ENCODE measurements at regions not wholly inside any gene's neighbourhood (a gene's known extent, or its start where the extent isn't known, plus 50 kb on each side); places are given as distances from the start of the nearest gene placed in this dataset.

GRCh38 chr9:82247318-82247717 lies 258.7 kb downstream of the SPATA31D1 start:
- peaks cover 0 to 3% of the 10 kb centered on the region in 2 experiments; a peak in 2 of 5 replicates for H3K9me3 Mint-ChIP-seq
- no peak overlapping the region for H2BK20ac ChIP-seq (ENCODE audit: low read depth, low read length, poor library complexity, severe bottlenecking)
- H2BK5ac ChIP-seq (ENCODE audit: insufficient read length, low read length) = no peak overlapping the region
- H3K4ac ChIP-seq (ENCODE audit: low read depth, low read length) = no peak overlapping the region
- H2BK15ac ChIP-seq (ENCODE audit: low read depth, low read length) = no peak overlapping the region
- no peak overlapping the region for H3K27ac Mint-ChIP-seq
- no peak overlapping the region for H3K27ac ChIP-seq (ENCODE audit: insufficient read length, low read depth, low read length)
- no peaks in the 10 kb centered on the region for H3K27me3 ChIP-seq (ENCODE audit: insufficient read depth, low read length)
- no peak overlapping the region for H3K18ac ChIP-seq (ENCODE audit: insufficient read length, low read depth, low read length)
- H3K56ac ChIP-seq (ENCODE audit: insufficient read length, low read depth, low read length) = no peak overlapping the region
- no peak overlapping the region for H4K5ac ChIP-seq (ENCODE audit: insufficient read length, low read depth, low read length)
- no peaks in the 10 kb centered on the region for H3K79me2 ChIP-seq (ENCODE audit: insufficient read depth, low read length)
- TF ChIP-seq, protein P1, sequence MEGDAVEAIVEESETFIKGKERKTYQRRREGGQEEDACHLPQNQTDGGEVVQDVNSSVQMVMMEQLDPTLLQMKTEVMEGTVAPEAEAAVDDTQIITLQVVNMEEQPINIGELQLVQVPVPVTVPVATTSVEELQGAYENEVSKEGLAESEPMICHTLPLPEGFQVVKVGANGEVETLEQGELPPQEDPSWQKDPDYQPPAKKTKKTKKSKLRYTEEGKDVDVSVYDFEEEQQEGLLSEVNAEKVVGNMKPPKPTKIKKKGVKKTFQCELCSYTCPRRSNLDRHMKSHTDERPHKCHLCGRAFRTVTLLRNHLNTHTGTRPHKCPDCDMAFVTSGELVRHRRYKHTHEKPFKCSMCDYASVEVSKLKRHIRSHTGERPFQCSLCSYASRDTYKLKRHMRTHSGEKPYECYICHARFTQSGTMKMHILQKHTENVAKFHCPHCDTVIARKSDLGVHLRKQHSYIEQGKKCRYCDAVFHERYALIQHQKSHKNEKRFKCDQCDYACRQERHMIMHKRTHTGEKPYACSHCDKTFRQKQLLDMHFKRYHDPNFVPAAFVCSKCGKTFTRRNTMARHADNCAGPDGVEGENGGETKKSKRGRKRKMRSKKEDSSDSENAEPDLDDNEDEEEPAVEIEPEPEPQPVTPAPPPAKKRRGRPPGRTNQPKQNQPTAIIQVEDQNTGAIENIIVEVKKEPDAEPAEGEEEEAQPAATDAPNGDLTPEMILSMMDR (conservative IDR thresholded peaks at IDR 0.05) = no peak
- H2AFZ ChIP-seq (ENCODE audit: low read length) = no peak overlapping the region
- no peaks in the 10 kb centered on the region for H3K9me3 ChIP-seq (ENCODE audit: control insufficient read depth, low read depth, low read length)
- H3K4me1 ChIP-seq (ENCODE audit: insufficient read depth, low read length) = no peaks in the 10 kb centered on the region; the same call in 1 of the 2 replicates
- peaks cover 0 to 4% (median 0%) of the 10 kb centered on the region in 3 experiments; a peak in 2 of 7 replicates for H3K36me3 Mint-ChIP-seq (ENCODE audit: insufficient read depth in 1 of 3, low read depth in 3 of 3)
- no peak overlapping the region for H3K4me2 ChIP-seq (ENCODE audit: insufficient read depth, insufficient read length, low read length)
- H4K8ac ChIP-seq (replicated peaks; ENCODE audit: insufficient read length, low read depth, low read length) = no peak overlapping the region
- H2AK5ac ChIP-seq (ENCODE audit: insufficient read length, low read length) = no peak overlapping the region
- H3T11ph ChIP-seq (ENCODE audit: low read length) = no peak overlapping the region
- H2BK12ac ChIP-seq (ENCODE audit: insufficient read length, low read depth, low read length) = no peak overlapping the region
- H3K4me1 Mint-ChIP-seq = peaks cover 4 to 6% of the 10 kb centered on the region in 2 experiments
- H3K4me3 Mint-ChIP-seq = no peak overlapping the region
- no peak overlapping the region for H3K9ac ChIP-seq (ENCODE audit: extremely low read depth, insufficient read length, low read length)
- no peaks in the 10 kb centered on the region for H4K20me1 ChIP-seq (ENCODE audit: control insufficient read depth, insufficient read depth, insufficient read length)
- H2BK120ac ChIP-seq (ENCODE audit: low read depth, low read length, poor library complexity, severe bottlenecking) = no peak overlapping the region
- no peaks in the 10 kb centered on the region for H3K27me3 Mint-ChIP-seq (ENCODE audit: low read depth)
- peak; percentile 25 for DNase-seq
- no CpG with 5 or more reads among the region's 1 CpG for WGBS (ENCODE audit: extremely low coverage, insufficient read length, low lambda C conversion rate)
- H3K23ac ChIP-seq (ENCODE audit: insufficient read length, low read depth, low read length) = no peak overlapping the region
- no peaks in the 10 kb centered on the region for H3K23me2 ChIP-seq (ENCODE audit: insufficient read length, low read depth, low read length, poor library complexity, severe bottlenecking)
- no peak overlapping the region for H3K14ac ChIP-seq (ENCODE audit: insufficient read depth, low read length)
- no peaks in the 10 kb centered on the region for H3K79me1 ChIP-seq (ENCODE audit: insufficient read depth, low read depth, low read length, poor library complexity, severe bottlenecking)
- no peak overlapping the region for H4K91ac ChIP-seq (ENCODE audit: insufficient read length, low read depth, low read length)
